ENCODE measurements at regions not wholly inside any gene's neighbourhood (a gene's known extent, or its start where the extent isn't known, plus 50 kb on each side); places are given as distances from the start of the nearest gene placed in this dataset.

- TF ChIP-seq, protein P1, sequence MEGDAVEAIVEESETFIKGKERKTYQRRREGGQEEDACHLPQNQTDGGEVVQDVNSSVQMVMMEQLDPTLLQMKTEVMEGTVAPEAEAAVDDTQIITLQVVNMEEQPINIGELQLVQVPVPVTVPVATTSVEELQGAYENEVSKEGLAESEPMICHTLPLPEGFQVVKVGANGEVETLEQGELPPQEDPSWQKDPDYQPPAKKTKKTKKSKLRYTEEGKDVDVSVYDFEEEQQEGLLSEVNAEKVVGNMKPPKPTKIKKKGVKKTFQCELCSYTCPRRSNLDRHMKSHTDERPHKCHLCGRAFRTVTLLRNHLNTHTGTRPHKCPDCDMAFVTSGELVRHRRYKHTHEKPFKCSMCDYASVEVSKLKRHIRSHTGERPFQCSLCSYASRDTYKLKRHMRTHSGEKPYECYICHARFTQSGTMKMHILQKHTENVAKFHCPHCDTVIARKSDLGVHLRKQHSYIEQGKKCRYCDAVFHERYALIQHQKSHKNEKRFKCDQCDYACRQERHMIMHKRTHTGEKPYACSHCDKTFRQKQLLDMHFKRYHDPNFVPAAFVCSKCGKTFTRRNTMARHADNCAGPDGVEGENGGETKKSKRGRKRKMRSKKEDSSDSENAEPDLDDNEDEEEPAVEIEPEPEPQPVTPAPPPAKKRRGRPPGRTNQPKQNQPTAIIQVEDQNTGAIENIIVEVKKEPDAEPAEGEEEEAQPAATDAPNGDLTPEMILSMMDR (IDR thresholded peaks at IDR 0.05), result no peak
- TF ChIP-seq POLR2A (IDR thresholded peaks at IDR 0.05), result no peak
These were observed 479.7 kb downstream of the AACS start for GRCh38 chr12:125544960-125545359.

All from adrenal gland (tissue), 5 donors.